Neutrophil (primary cell): ENCODE measurements at regions not wholly inside any gene's neighbourhood (a gene's known extent, or its start where the extent isn't known, plus 50 kb on each side); places are given as distances from the start of the nearest gene placed in this dataset.

Experiments used
- H3K27ac ChIP-seq: fragments of 200-600 bp; sonication (generic); 2 replicates; pipeline ENCODE4 v1.5.1; 2016; ENCODE audit warnings: mild to moderate bottlenecking, moderate library complexity
- H3K27me3 ChIP-seq: fragments of 200-600 bp; sonication (generic); 2 replicates; pipeline ENCODE4 v1.6.0; 2016; ENCODE audit warnings: mild to moderate bottlenecking
- H3K36me3 ChIP-seq: fragments of 200-600 bp; sonication (generic); 2 replicates; pipeline ENCODE4 v1.5.1; 2017
- H3K4me1 ChIP-seq, 2 experiments: fragments of 200-600 bp in 1 of 2; sonication (generic) in 1 of 2; 1 replicate in 1 of 2; 2 replicates in 1 of 2; pipeline versions ENCODE4 v1.5.1 to v1.6.1; 2013 to 2016; ENCODE audit warnings: low read depth in 1 of 2, low read length in 1 of 2, mild to moderate bottlenecking in 1 of 2, moderate library complexity in 1 of 2; ENCODE audit not compliant: control insufficient read depth in 1 of 2, insufficient read depth in 1 of 2
- H3K4me3 ChIP-seq, 2 experiments: fragments of 200-600 bp in 1 of 2; sonication (generic) in 1 of 2; 1 replicate in 1 of 2; 2 replicates in 1 of 2; pipeline ENCODE4 v1.5.1; 2013 to 2016; ENCODE audit warnings: low read depth in 1 of 2, low read length in 1 of 2, mild to moderate bottlenecking in 1 of 2, moderate library complexity in 1 of 2
- H3K9me3 ChIP-seq: fragments of 200-600 bp; sonication (generic); 2 replicates; pipeline ENCODE4 v1.5.1; 2016
- TF ChIP-seq, protein P1 (sequence below): fragments of 200-600 bp; sonication (generic); IDR thresholded peaks from 2 replicates; pipeline ENCODE4 v1.5.1; 2016; ENCODE audit warnings: antibody characterized with exemption

DNA sequence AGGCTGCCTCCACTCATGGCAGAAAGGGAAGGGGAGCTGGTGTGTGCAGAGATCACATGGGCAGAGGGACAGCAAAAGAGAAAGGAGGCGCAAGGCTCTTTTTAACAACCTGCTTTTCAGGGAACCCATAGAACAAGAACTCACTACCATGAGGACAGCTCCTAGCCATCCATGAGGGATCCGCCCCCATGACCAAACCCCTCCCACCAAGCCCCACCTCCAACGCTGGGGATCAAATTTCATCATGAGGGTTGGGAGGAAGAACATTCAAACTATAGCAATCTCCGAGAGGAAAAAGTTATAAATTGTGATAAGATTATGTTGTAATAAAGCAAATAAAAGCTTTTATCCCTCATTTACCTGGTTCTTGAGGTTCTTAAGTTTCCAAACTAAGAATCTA lies 84.7 kb upstream of the LMCD1 start:
- Histone ChIP-seq H3K4me1 (no peaks in the 10 kb centered on the region), H3K27ac (no peak overlapping the region), H3K4me3 (no peak overlapping the region), H3K36me3 (no peaks in the 10 kb centered on the region), H3K9me3 (no peaks in the 10 kb centered on the region), H3K27me3 (no peaks in the 10 kb centered on the region)
- TF ChIP-seq, protein P1, sequence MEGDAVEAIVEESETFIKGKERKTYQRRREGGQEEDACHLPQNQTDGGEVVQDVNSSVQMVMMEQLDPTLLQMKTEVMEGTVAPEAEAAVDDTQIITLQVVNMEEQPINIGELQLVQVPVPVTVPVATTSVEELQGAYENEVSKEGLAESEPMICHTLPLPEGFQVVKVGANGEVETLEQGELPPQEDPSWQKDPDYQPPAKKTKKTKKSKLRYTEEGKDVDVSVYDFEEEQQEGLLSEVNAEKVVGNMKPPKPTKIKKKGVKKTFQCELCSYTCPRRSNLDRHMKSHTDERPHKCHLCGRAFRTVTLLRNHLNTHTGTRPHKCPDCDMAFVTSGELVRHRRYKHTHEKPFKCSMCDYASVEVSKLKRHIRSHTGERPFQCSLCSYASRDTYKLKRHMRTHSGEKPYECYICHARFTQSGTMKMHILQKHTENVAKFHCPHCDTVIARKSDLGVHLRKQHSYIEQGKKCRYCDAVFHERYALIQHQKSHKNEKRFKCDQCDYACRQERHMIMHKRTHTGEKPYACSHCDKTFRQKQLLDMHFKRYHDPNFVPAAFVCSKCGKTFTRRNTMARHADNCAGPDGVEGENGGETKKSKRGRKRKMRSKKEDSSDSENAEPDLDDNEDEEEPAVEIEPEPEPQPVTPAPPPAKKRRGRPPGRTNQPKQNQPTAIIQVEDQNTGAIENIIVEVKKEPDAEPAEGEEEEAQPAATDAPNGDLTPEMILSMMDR, result no peak

DNA sequence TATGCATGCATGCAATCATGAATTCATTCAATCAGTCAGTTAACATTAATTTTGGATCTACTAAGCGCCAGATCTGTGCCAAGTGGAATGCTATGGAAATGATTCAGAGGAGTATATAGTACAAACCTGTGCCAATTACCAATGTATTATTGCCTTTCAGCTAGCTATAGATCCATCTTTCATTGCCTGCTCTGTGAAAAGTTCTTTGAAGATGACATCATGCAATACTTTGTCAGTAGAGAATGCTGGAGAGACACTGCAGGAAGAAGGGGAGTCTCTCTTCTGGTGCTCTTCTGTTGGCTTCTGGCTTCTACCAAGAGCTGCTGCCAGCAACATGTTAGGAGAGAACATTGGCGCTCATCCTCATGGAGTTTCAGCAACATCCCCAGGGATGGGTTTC lies 81.0 kb upstream of the LMCD1 start:
- TF ChIP-seq, protein P1, result no peak
- no peaks in the 10 kb centered on the region for H3K9me3 ChIP-seq
- H3K36me3 ChIP-seq, result no peaks in the 10 kb centered on the region
- no peaks in the 10 kb centered on the region for H3K27me3 ChIP-seq
- no peak overlapping the region for H3K27ac ChIP-seq
- no peak overlapping the region for H3K4me3 ChIP-seq
- H3K4me1 ChIP-seq, result no peaks in the 10 kb centered on the region

DNA sequence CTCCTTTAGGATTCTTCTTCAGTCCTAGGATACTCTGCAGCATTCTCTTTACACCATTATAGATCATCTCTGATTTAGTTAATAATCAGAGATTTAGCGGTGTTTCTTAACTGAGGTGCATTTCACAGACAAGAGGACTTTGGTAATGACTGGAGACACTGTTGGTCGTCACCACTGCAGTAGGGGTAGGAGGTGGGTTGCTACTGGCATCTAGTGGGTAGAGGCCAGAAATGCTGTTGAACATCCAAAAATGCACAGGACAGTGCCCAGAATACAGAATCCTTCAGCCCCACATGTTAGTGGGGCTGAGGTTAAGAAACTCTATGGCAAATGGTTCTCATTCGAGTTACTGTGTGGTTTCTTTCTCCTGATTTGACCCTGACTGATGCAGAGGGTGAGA lies 80.4 kb upstream of the LMCD1 start:
- Histone ChIP-seq H3K27me3 (no peaks in the 10 kb centered on the region), H3K9me3 (no peaks in the 10 kb centered on the region), H3K4me3 (no peak overlapping the region), H3K4me1 (no peaks in the 10 kb centered on the region), H3K36me3 (no peaks in the 10 kb centered on the region), H3K27ac (no peak overlapping the region)
- TF ChIP-seq, protein P1, result no peak

DNA sequence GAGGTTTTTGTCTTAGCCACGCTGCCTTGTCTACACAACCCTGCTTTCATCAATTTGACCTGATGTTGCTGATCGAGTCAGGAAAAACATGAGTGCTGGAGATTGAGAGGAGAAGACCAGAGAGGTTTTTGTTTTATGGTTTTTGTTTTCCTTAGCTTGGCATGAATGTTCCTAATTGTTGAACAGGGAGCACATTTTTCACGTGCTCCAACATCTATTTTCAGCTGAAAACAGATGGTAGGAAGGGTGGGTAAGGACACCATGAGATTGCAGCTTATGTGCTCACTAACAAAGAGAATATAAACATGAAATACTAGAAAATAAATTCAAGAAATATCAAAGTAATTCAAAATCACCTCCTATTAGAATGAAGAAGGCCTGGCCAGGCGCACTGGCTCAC lies 79.9 kb upstream of the LMCD1 start:
- TF ChIP-seq, protein P1, result no peak
- no peak overlapping the region for H3K4me3 ChIP-seq
- H3K9me3 ChIP-seq, result no peaks in the 10 kb centered on the region
- H3K27ac ChIP-seq, result no peak overlapping the region
- H3K36me3 ChIP-seq, result no peaks in the 10 kb centered on the region
- no peaks in the 10 kb centered on the region for H3K4me1 ChIP-seq
- no peaks in the 10 kb centered on the region for H3K27me3 ChIP-seq

DNA sequence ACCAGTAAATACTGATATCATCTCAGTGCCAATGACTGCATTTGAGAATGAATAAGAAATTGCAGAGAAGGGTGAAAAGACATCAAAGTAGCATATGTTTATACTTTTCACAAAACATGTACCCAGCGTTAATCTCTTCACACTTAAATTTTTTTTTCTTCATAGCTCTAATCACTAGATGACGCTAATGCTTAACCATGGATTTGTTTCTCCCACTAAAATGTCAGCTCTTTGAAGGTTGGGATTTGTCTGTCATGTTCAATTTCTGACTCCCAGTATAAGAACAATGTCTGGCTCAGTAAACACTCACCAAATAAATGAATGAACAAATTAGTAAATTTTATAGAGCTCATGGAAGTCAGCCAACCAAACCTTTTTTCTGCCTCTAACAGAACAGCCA lies 78.3 kb upstream of the LMCD1 start:
- TF ChIP-seq, protein P1, result no peak
- Histone ChIP-seq H3K27me3 (no peaks in the 10 kb centered on the region), H3K27ac (no peak overlapping the region), H3K36me3 (no peaks in the 10 kb centered on the region), H3K4me1 (no peaks in the 10 kb centered on the region), H3K4me3 (no peak overlapping the region), H3K9me3 (no peaks in the 10 kb centered on the region)

DNA sequence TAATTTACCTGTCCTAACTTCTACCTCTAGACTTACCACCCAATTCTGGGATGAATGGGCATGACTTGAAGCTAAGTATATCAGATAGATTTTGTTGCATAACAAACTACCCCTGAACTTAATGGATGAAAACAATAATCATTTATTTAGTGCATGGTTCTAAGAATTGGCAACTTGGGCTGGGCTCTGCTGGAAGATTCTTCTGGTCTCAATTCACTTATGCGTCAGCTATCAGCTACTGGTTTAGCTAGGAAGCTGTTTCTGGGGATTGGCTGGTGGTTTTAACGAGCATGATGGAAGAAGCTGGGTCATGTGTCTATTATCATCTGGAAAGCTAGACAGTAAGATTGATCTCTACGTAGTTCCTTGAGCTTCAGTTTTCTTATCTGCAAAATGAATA lies 77.3 kb upstream of the LMCD1 start:
- Histone ChIP-seq H3K36me3 (no peaks in the 10 kb centered on the region), H3K27ac (no peak overlapping the region), H3K27me3 (no peaks in the 10 kb centered on the region), H3K4me3 (no peak overlapping the region), H3K4me1 (no peaks in the 10 kb centered on the region), H3K9me3 (no peaks in the 10 kb centered on the region)
- TF ChIP-seq, protein P1, result no peak
